HepG2 (cell line): ENCODE measurements at regions not wholly inside any gene's neighbourhood (a gene's known extent, or its start where the extent isn't known, plus 50 kb on each side); places are given as distances from the start of the nearest gene placed in this dataset.

Experiments
- ATAC-seq: fragments of 200-7000 bp; cut with Tn5 transposase; 3 replicates; pipeline ENCODE4 v1.9.1; 2020; ENCODE audit warnings: mild to moderate bottlenecking, moderate library complexity
- BruUV-seq: library from RNA; stranded (reverse); fragments of 400-500 nt; replicated peaks from 2 replicates; lab custom pipeline; 2021; lab: Mats Ljungman, UMichigan
- CTCF ChIA-PET: fragments of 300-600 bp; formaldehyde crosslinking; extraction: SDS; loops from one replicate; lab custom pipeline; 2021; ENCODE audit warnings: low total read pairs, inconsistent platforms, low intra/inter-chr PET ratio; lab: Yijun Ruan, JAX
- POLR2A ChIA-PET: fragments of 350-600 bp; sonication (Branson Sonifier 250); formaldehyde crosslinking; loops from one replicate; lab custom pipeline; 2020; ENCODE audit warnings: antibody characterized with exemption, inconsistent platforms; lab: Yijun Ruan, JAX
- DNase-seq: peaks from one replicate; pipeline ENCODE4 v3.0.0-alpha.2; 2015; ENCODE audit warnings: low spot score
- FAIRE-seq: peaks from 3 replicates; lab custom pipeline; 2011; peaks lifted over from hg19 to GRCh38; lab: Jason Lieb, UNC
- H2AFZ ChIP-seq: one replicate; pipeline ENCODE4 v1.6.1; 2011; ENCODE audit warnings: low read length, inconsistent platforms
- H3K27ac ChIP-seq: fragments of 300-600 bp; 3 replicates; pipeline ENCODE4 v1.8.0; 2011; ENCODE audit warnings: mixed run types, mild to moderate bottlenecking, mixed read lengths, low read length, inconsistent platforms; ENCODE audit not compliant: insufficient read depth; ENCODE audit errors: extremely low read length
- H3K27me3 ChIP-seq, 2 experiments: fragments of 200-600 bp in 1 of 2; 2 replicates in 1 of 2; 3 replicates in 1 of 2; pipeline versions ENCODE4 v1.6.0 to v1.8.0; 2011; ENCODE audit warnings: low read length in 2 of 2, mild to moderate bottlenecking in 2 of 2, moderate library complexity in 2 of 2, inconsistent platforms in 1 of 2; ENCODE audit not compliant: insufficient read depth in 2 of 2, control insufficient read depth in 1 of 2
- H3K36me3 ChIP-seq, 2 experiments: fragments of 200-600 bp in 1 of 2; replicated peaks in 1 of 2; 2 replicates in 1 of 2; 3 replicates in 1 of 2; pipeline versions ENCODE4 v1.5.1 to v1.8.0; 2011; ENCODE audit warnings: low read length in 2 of 2, inconsistent platforms in 1 of 2; ENCODE audit not compliant: insufficient read depth in 2 of 2, control insufficient read depth in 1 of 2
- H3K4me1 ChIP-seq: 2 replicates; pipeline ENCODE4 v1.5.1; 2012; ENCODE audit warnings: low read length, inconsistent platforms; ENCODE audit not compliant: insufficient read depth
- H3K4me2 ChIP-seq: 2 replicates; pipeline ENCODE4 v1.6.0; 2011; ENCODE audit warnings: low read depth, low read length, inconsistent platforms
- H3K4me3 ChIP-seq, 3 experiments: fragments of 200-600 bp in 1 of 3; sonication (generic), shearing (Covaris generic) in 1 of 3; replicated peaks in 1 of 3; 2 replicates each; pipeline ENCODE4 v1.5.1; 2011 to 2016; ENCODE audit warnings: low read length in 3 of 3, inconsistent platforms in 2 of 3, low read depth in 2 of 3, mild to moderate bottlenecking in 2 of 3, control low read depth in 1 of 3, mixed read lengths in 1 of 3; ENCODE audit not compliant: insufficient read depth in 1 of 3
- H3K79me2 ChIP-seq: one replicate; pipeline ENCODE4 v1.6.1; 2011; ENCODE audit warnings: low read length, inconsistent platforms; ENCODE audit not compliant: insufficient read depth
- H3K9ac ChIP-seq: 2 replicates; pipeline ENCODE4 v1.6.0; 2011; ENCODE audit warnings: mild to moderate bottlenecking, low read depth, low read length, inconsistent platforms; ENCODE audit not compliant: insufficient read depth
- H3K9me3 ChIP-seq: 2 replicates; pipeline ENCODE4 v1.5.1; 2012; ENCODE audit warnings: mild to moderate bottlenecking, low read length
- H4K20me1 ChIP-seq: 2 replicates; pipeline ENCODE4 v1.6.0; 2011; ENCODE audit warnings: inconsistent platforms, mild to moderate bottlenecking, low read length, moderate library complexity; ENCODE audit not compliant: insufficient read depth
- CTCF ChIP-seq: sonication (generic); formaldehyde crosslinking; IDR thresholded peaks from 2 replicates; pipeline ENCODE4 v1.5.0; 2020; ENCODE audit warnings: mild to moderate bottlenecking, missing genetic modification reagents, moderate library complexity
- ETV6 ChIP-seq: sonication (generic); formaldehyde crosslinking; conservative IDR thresholded peaks from 2 replicates; pipeline ENCODE4 v1.4.0; 2020; ENCODE audit warnings: missing genetic modification reagents
- MIXL1 ChIP-seq: IDR thresholded peaks from 2 replicates; pipeline ENCODE4 v1.6.1; 2016
- RBFOX2 ChIP-seq: fragments of 200-400 bp; formaldehyde crosslinking; IDR thresholded peaks from 2 replicates; pipeline ENCODE4 v1.6.1; 2017; ENCODE audit warnings: low read depth, mild to moderate bottlenecking, low read length
- RNF2 ChIP-seq: fragments of 450-650 bp; conservative IDR thresholded peaks from 2 replicates; pipeline ENCODE4 v1.6.1; 2016; ENCODE audit warnings: low read depth
- STAG1 ChIP-seq: sonication (generic); formaldehyde crosslinking; IDR thresholded peaks from 2 replicates; pipeline ENCODE4 v1.4.0; 2020; ENCODE audit warnings: missing genetic modification reagents
- ZNF543 ChIP-seq: sonication (generic); formaldehyde crosslinking; IDR thresholded peaks from 2 replicates; pipeline ENCODE4 v1.4.0; 2020; ENCODE audit warnings: mild to moderate bottlenecking, missing genetic modification reagents
- ZNF713 ChIP-seq: sonication (generic); formaldehyde crosslinking; IDR thresholded peaks from 2 replicates; pipeline ENCODE4 v1.4.0; 2020; ENCODE audit warnings: mild to moderate bottlenecking, missing genetic modification reagents
- ZSCAN29 ChIP-seq: sonication (generic); formaldehyde crosslinking; conservative IDR thresholded peaks from 2 replicates; pipeline ENCODE4 v1.4.0; 2020; ENCODE audit warnings: mild to moderate bottlenecking, missing genetic modification reagents
- WGBS: methylation state at CpG from one replicate; pipeline ENCODE4 v1.1.6; 2017; ENCODE audit warnings: low lambda C conversion rate; 5-methylcytosine and 5-hydroxymethylcytosine counted together
- in situ Hi-C: cut with HindIII; loops from 2 replicates; pipeline ENCODE4 v1.10.0; 2017; ENCODE audit warnings: low pct_unique_long_range_greater_than_20kb; ENCODE audit not compliant: extremely low pct_ligation_motif_present
- intact Hi-C: fragments of 100-400 bp; cut with micrococcal nuclease; formaldehyde crosslinking; loops from one replicate; pipeline ENCODE4 v1.10.0; 2022; ENCODE audit not compliant: unreplicated experiment
- TF ChIP-seq, protein P1 (sequence below): sonication (generic); formaldehyde crosslinking; IDR thresholded peaks from 2 replicates; pipeline ENCODE4 v1.5.1; 2020; ENCODE audit warnings: mild to moderate bottlenecking, missing genetic modification reagents, borderline replicate concordance
- TF ChIP-seq, protein P2 (sequence below), 2 experiments: sonication (generic) in 1 of 2; formaldehyde crosslinking in 1 of 2; IDR thresholded peaks; 2 replicates each; pipeline versions ENCODE4 v1.5.1 to v1.6.1; 2011 to 2020; ENCODE audit warnings: borderline replicate concordance in 1 of 2, low read depth in 1 of 2, low read length in 1 of 2, mild to moderate bottlenecking in 1 of 2, missing genetic modification reagents in 1 of 2, moderate library complexity in 1 of 2
- TF ChIP-seq, protein P3 (sequence below): sonication (generic); formaldehyde crosslinking; IDR thresholded peaks from 2 replicates; pipeline ENCODE4 v1.5.0; 2020; ENCODE audit warnings: missing genetic modification reagents

DNA sequence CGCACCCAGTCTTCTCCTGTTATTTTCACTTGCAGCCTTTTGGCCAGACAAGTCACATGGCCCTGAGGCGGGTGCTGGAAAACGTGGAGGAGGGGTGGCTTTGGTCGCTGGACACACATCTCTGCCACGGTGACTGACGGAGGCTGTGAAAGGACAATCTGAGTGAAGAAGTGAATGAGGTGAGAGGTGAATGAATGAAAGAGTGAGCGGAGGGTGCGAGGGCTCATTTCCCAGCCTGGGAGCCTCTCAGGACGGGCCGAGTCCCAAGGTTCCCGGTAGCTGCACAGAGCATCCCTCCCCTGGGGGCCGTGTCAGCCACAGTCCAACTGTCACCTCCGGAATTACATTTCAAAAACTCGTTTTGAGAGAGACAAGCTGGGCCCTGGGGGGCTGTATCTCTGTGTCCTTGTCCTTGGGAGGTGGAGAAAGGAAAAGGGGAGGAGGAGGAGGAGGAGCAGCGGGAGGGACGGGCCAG, 89.6 kb downstream of the UBIAD1 start (continued):
- no peak for TF ChIP-seq ZNF713 (CRISPR knock-in tag)
- no peak for TF ChIP-seq MIXL1
- no peak for TF ChIP-seq ZSCAN29
- no peak for TF ChIP-seq ETV6
- TF ChIP-seq RNF2 = no peak

DNA sequence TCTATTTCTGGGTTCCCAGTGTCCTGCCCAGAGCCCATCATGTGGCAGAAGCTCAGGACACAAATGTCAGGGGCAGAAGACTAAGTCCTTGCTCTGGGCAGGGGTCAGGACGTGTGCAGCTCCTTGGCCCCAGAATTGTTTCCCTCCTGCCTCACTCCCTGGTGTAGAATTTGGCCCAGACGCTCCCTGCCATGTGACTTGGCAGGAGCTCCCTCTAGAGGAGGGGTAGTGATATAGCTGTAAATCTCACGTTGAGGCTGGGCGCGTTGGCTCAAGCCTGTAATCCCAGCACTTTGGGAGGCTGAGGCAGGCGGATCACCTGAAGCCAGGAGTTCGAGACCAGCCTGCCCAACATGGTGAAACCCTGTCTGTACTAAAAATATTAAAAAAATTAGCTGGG, 91.2 kb downstream of the UBIAD1 start:
- Histone ChIP-seq H2AFZ (no peak overlapping the region), H4K20me1 (no peaks in the 10 kb centered on the region), H3K27ac (no peak overlapping the region), H3K27me3 (peaks cover 1 to 12% of the 10 kb centered on the region in 2 experiments; a peak in 2 of 5 replicates), H3K4me3 (no peak overlapping the region), H3K79me2 (no peaks in the 10 kb centered on the region), H3K9ac (no peak overlapping the region), H3K4me2 (no peak overlapping the region), H3K36me3 (no peaks in the 10 kb centered on the region), H3K9me3 (no peaks in the 10 kb centered on the region), H3K4me1 (no peaks in the 10 kb centered on the region)
- FAIRE-seq = no peak
- BruUV-seq = no TSS peak
- peak; percentile 34; the same call in 1 of the 3 replicates for ATAC-seq
- in situ Hi-C loops = no loop called here
- 24% methylated on average over 4 of the region's 7 CpGs for WGBS
- intact Hi-C loops = no loop called here
- DNase-seq = no peak
- ChIA-PET CTCF (no interaction called here), POLR2A (no interaction called here)
- TF ChIP-seq RBFOX2 (no peak), CTCF (CRISPR knock-in tag) (peak; percentile 64), STAG1 (CRISPR knock-in tag) (peak; percentile 42), ZNF543 (CRISPR knock-in tag) (no peak)
- TF ChIP-seq, protein P1, sequence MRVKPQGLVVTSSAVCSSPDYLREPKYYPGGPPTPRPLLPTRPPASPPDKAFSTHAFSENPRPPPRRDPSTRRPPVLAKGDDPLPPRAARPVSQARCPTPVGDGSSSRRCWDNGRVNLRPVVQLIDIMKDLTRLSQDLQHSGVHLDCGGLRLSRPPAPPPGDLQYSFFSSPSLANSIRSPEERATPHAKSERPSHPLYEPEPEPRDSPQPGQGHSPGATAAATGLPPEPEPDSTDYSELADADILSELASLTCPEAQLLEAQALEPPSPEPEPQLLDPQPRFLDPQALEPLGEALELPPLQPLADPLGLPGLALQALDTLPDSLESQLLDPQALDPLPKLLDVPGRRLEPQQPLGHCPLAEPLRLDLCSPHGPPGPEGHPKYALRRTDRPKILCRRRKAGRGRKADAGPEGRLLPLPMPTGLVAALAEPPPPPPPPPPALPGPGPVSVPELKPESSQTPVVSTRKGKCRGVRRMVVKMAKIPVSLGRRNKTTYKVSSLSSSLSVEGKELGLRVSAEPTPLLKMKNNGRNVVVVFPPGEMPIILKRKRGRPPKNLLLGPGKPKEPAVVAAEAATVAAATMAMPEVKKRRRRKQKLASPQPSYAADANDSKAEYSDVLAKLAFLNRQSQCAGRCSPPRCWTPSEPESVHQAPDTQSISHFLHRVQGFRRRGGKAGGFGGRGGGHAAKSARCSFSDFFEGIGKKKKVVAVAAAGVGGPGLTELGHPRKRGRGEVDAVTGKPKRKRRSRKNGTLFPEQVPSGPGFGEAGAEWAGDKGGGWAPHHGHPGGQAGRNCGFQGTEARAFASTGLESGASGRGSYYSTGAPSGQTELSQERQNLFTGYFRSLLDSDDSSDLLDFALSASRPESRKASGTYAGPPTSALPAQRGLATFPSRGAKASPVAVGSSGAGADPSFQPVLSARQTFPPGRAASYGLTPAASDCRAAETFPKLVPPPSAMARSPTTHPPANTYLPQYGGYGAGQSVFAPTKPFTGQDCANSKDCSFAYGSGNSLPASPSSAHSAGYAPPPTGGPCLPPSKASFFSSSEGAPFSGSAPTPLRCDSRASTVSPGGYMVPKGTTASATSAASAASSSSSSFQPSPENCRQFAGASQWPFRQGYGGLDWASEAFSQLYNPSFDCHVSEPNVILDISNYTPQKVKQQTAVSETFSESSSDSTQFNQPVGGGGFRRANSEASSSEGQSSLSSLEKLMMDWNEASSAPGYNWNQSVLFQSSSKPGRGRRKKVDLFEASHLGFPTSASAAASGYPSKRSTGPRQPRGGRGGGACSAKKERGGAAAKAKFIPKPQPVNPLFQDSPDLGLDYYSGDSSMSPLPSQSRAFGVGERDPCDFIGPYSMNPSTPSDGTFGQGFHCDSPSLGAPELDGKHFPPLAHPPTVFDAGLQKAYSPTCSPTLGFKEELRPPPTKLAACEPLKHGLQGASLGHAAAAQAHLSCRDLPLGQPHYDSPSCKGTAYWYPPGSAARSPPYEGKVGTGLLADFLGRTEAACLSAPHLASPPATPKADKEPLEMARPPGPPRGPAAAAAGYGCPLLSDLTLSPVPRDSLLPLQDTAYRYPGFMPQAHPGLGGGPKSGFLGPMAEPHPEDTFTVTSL (CRISPR knock-in tag) = no peak
- TF ChIP-seq, protein P2, sequence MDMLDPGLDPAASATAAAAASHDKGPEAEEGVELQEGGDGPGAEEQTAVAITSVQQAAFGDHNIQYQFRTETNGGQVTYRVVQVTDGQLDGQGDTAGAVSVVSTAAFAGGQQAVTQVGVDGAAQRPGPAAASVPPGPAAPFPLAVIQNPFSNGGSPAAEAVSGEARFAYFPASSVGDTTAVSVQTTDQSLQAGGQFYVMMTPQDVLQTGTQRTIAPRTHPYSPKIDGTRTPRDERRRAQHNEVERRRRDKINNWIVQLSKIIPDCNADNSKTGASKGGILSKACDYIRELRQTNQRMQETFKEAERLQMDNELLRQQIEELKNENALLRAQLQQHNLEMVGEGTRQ (IDR thresholded peaks at IDR 0.05; ENCODE audit: low read depth, low read length) = no peak
- TF ChIP-seq, protein P2 (CRISPR knock-in tag; IDR thresholded peaks at IDR 0.05; ENCODE audit: borderline replicate concordance) = no peak
- TF ChIP-seq, protein P3, sequence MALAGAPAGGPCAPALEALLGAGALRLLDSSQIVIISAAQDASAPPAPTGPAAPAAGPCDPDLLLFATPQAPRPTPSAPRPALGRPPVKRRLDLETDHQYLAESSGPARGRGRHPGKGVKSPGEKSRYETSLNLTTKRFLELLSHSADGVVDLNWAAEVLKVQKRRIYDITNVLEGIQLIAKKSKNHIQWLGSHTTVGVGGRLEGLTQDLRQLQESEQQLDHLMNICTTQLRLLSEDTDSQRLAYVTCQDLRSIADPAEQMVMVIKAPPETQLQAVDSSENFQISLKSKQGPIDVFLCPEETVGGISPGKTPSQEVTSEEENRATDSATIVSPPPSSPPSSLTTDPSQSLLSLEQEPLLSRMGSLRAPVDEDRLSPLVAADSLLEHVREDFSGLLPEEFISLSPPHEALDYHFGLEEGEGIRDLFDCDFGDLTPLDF = no peak
